Neural cell (in vitro differentiated cells): ENCODE measurements at regions not wholly inside any gene's neighbourhood (a gene's known extent, or its start where the extent isn't known, plus 50 kb on each side); places are given as distances from the start of the nearest gene placed in this dataset.

Experiments used
- POLR2AphosphoS5 ChIP-seq: IDR thresholded peaks from 2 replicates; pipeline ENCODE4 v1.6.1; 2012
- SMC3 ChIP-seq: fragments of 450-650 bp; conservative IDR thresholded peaks from 2 replicates; pipeline ENCODE4 v1.6.1; 2014; ENCODE audit warnings: antibody characterized with exemption, mild to moderate bottlenecking, moderate library complexity; ENCODE audit not compliant: poor library complexity
- TF ChIP-seq, protein P1 (sequence below): fragments of 450-650 bp; IDR thresholded peaks from 2 replicates; pipeline ENCODE4 v1.5.1; 2014; ENCODE audit warnings: antibody characterized with exemption, mild to moderate bottlenecking, moderate library complexity; ENCODE audit not compliant: poor library complexity, severe bottlenecking
- TF ChIP-seq, protein P2 (sequence below): IDR thresholded peaks from 2 replicates; pipeline ENCODE4 v1.6.1; 2012; ENCODE audit warnings: borderline replicate concordance

GRCh38 chr4:151575646-151576045 lies 166.7 kb downstream of the FHIP1A start:
- TF ChIP-seq, protein P1, sequence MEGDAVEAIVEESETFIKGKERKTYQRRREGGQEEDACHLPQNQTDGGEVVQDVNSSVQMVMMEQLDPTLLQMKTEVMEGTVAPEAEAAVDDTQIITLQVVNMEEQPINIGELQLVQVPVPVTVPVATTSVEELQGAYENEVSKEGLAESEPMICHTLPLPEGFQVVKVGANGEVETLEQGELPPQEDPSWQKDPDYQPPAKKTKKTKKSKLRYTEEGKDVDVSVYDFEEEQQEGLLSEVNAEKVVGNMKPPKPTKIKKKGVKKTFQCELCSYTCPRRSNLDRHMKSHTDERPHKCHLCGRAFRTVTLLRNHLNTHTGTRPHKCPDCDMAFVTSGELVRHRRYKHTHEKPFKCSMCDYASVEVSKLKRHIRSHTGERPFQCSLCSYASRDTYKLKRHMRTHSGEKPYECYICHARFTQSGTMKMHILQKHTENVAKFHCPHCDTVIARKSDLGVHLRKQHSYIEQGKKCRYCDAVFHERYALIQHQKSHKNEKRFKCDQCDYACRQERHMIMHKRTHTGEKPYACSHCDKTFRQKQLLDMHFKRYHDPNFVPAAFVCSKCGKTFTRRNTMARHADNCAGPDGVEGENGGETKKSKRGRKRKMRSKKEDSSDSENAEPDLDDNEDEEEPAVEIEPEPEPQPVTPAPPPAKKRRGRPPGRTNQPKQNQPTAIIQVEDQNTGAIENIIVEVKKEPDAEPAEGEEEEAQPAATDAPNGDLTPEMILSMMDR, result no peak
- TF ChIP-seq POLR2AphosphoS5, result no peak
- TF ChIP-seq, protein P2, sequence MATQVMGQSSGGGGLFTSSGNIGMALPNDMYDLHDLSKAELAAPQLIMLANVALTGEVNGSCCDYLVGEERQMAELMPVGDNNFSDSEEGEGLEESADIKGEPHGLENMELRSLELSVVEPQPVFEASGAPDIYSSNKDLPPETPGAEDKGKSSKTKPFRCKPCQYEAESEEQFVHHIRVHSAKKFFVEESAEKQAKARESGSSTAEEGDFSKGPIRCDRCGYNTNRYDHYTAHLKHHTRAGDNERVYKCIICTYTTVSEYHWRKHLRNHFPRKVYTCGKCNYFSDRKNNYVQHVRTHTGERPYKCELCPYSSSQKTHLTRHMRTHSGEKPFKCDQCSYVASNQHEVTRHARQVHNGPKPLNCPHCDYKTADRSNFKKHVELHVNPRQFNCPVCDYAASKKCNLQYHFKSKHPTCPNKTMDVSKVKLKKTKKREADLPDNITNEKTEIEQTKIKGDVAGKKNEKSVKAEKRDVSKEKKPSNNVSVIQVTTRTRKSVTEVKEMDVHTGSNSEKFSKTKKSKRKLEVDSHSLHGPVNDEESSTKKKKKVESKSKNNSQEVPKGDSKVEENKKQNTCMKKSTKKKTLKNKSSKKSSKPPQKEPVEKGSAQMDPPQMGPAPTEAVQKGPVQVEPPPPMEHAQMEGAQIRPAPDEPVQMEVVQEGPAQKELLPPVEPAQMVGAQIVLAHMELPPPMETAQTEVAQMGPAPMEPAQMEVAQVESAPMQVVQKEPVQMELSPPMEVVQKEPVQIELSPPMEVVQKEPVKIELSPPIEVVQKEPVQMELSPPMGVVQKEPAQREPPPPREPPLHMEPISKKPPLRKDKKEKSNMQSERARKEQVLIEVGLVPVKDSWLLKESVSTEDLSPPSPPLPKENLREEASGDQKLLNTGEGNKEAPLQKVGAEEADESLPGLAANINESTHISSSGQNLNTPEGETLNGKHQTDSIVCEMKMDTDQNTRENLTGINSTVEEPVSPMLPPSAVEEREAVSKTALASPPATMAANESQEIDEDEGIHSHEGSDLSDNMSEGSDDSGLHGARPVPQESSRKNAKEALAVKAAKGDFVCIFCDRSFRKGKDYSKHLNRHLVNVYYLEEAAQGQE, result no peak
- TF ChIP-seq SMC3, result no peak
